ENCODE measurements at regions not wholly inside any gene's neighbourhood (a gene's known extent, or its start where the extent isn't known, plus 50 kb on each side); places are given as distances from the start of the nearest gene placed in this dataset.

DNA sequence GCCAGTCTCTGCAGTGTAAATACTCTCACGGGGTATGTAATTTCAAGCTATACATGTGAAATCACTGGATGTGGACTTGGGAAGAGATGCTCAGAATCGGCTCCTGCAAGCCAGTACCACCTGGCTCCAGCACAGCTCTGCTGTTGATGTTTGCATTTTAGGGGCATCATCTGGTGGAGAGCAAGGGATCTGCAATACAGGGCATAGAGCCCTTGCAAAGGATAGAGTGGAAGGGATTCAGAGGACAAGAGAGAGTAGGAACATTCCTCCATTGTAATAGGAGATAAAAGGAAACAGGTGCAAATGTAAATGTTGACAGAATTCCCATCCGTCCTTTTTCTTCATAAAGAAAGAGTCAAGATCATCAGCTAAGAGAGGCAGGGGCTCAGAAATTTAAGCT, 184.1 kb downstream of the PMP22 start:
- no peaks in the 10 kb centered on the region for H3K9me3 ChIP-seq
- H3K27me3 ChIP-seq = no peaks in the 10 kb centered on the region
- H3K27ac ChIP-seq = no peak overlapping the region
- H3K9ac ChIP-seq (ENCODE audit: low read depth in 2 of 2, low read length in 2 of 2) = no peak overlapping the region
- no peaks in the 10 kb centered on the region for H3K4me1 ChIP-seq
- H3K36me3 ChIP-seq = no peaks in the 10 kb centered on the region
- intact Hi-C loops (cut with DNase I) = no loop called here
- H3K4me3 ChIP-seq = no peak overlapping the region
- TF ChIP-seq, protein P1, sequence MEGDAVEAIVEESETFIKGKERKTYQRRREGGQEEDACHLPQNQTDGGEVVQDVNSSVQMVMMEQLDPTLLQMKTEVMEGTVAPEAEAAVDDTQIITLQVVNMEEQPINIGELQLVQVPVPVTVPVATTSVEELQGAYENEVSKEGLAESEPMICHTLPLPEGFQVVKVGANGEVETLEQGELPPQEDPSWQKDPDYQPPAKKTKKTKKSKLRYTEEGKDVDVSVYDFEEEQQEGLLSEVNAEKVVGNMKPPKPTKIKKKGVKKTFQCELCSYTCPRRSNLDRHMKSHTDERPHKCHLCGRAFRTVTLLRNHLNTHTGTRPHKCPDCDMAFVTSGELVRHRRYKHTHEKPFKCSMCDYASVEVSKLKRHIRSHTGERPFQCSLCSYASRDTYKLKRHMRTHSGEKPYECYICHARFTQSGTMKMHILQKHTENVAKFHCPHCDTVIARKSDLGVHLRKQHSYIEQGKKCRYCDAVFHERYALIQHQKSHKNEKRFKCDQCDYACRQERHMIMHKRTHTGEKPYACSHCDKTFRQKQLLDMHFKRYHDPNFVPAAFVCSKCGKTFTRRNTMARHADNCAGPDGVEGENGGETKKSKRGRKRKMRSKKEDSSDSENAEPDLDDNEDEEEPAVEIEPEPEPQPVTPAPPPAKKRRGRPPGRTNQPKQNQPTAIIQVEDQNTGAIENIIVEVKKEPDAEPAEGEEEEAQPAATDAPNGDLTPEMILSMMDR (IDR thresholded peaks at IDR 0.05) = no peak
- no peak for DNase-seq

DNA sequence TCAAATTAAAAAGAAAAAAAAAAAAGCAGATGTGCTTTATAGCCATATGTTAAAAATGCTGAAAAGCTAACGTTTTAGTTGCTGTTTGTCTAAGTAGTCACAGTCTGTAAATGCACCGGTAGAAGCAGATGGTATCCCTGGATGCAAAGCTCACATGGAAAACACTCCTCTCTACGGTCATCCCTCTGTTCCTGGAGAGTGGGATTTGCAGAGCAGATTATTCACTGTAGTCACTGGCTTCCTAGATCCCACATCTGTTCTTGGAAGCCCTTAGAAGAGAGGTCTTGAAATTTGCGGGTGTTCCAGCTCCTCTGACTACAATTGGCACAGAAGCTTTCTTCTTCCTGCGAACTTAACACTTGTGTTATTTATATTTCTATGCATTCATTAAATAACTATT, 186.6 kb downstream of the PMP22 start:
- Histone ChIP-seq H3K9me3 (no peaks in the 10 kb centered on the region), H3K36me3 (no peaks in the 10 kb centered on the region), H3K27ac (no peak overlapping the region), H3K4me1 (no peaks in the 10 kb centered on the region), H3K9ac (ENCODE audit: low read depth in 2 of 2, low read length in 2 of 2) (no peak overlapping the region), H3K4me3 (no peak overlapping the region), H3K27me3 (no peaks in the 10 kb centered on the region)
- DNase-seq = no peak
- intact Hi-C loops (cut with DNase I) = no loop called here
- TF ChIP-seq, protein P1 (IDR thresholded peaks at IDR 0.05) = no peak

- Histone ChIP-seq H3K9ac (ENCODE audit: low read depth in 2 of 2, low read length in 2 of 2) (no peak overlapping the region), H3K4me1 (no peaks in the 10 kb centered on the region), H3K27me3 (no peaks in the 10 kb centered on the region), H3K9me3 (no peaks in the 10 kb centered on the region), H3K27ac (no peak overlapping the region), H3K36me3 (no peaks in the 10 kb centered on the region), H3K4me3 (no peak overlapping the region)
- DNase-seq = no peak
- TF ChIP-seq, protein P1 (IDR thresholded peaks at IDR 0.05) = no peak
- intact Hi-C loops (cut with DNase I) = no loop called here
Observed at GRCh38 chr17:15076991-15077663, 188.0 kb downstream of the PMP22 start.

DNA sequence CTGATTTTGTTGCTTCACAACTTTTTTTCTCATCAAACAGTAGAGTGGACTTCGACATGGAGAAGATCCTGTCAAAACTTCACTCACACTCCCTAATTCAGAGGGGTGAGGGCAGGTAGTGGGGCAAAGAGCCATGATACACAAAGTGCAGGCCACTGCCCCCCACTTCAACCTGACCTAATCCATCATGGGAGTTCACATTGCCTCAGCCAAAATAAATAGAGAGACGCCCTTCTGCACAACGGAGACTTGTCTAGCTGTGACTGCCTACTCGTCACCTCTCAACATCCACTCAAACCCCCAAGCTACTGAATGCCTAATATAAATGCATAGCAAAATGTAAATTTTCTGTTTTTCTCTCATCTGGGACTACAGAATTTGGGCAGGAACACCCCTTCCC, 213.2 kb downstream of the PMP22 start:
- Histone ChIP-seq H3K9ac (ENCODE audit: low read depth in 2 of 2, low read length in 2 of 2) (no peak overlapping the region), H3K36me3 (no peaks in the 10 kb centered on the region), H3K4me3 (no peak overlapping the region), H3K27ac (no peak overlapping the region), H3K4me1 (no peaks in the 10 kb centered on the region), H3K27me3 (no peaks in the 10 kb centered on the region), H3K9me3 (no peaks in the 10 kb centered on the region)
- no peak for DNase-seq
- TF ChIP-seq, protein P1 (IDR thresholded peaks at IDR 0.05) = no peak
- intact Hi-C loops (cut with DNase I) = no loop called here

GRCh38 chr17:15049795-15050160, 215.3 kb downstream of the PMP22 start:
- no peaks in the 10 kb centered on the region for H3K9me3 ChIP-seq
- H3K27ac ChIP-seq = no peak overlapping the region
- H3K27me3 ChIP-seq = no peaks in the 10 kb centered on the region
- DNase-seq = no peak
- H3K9ac ChIP-seq (ENCODE audit: low read depth in 2 of 2, low read length in 2 of 2) = no peak overlapping the region
- TF ChIP-seq, protein P1 (IDR thresholded peaks at IDR 0.05) = no peak
- H3K4me3 ChIP-seq = no peak overlapping the region
- no peaks in the 10 kb centered on the region for H3K36me3 ChIP-seq
- no peaks in the 10 kb centered on the region for H3K4me1 ChIP-seq
- intact Hi-C loops (cut with DNase I) = no loop called here

Data from colonic mucosa (tissue), 4 donors.